GM21390 (cell line): ENCODE measurements at regions not wholly inside any gene's neighbourhood (a gene's known extent, or its start where the extent isn't known, plus 50 kb on each side); places are given as distances from the start of the nearest gene placed in this dataset.

Source experiments
- ATAC-seq: cut with Tn5 transposase; IDR thresholded peaks from one replicate; pipeline ENCODE4 v1.9.1; 2021; ENCODE audit not compliant: unreplicated experiment

DNA sequence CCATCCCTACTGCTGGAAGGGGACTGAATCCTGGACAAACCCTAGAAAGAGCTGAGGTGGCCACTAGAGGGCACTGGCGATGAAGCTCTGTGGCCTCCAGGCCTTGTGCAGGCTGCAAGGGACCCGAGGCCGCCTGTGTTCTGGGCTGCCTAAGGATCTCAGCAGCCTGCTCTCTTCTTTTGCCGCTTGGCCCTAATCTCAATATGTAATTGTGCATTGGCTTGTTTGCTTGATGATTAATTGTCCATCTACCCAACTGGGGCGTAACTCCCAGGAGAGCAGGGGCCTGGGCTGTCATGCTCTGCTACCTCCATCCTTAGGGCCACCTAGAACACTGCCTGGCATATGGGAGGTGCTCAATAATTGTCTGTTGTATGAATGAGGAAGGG lies 73.8 kb downstream of the SYNE3 start:
- peak; percentile 84 for ATAC-seq

DNA sequence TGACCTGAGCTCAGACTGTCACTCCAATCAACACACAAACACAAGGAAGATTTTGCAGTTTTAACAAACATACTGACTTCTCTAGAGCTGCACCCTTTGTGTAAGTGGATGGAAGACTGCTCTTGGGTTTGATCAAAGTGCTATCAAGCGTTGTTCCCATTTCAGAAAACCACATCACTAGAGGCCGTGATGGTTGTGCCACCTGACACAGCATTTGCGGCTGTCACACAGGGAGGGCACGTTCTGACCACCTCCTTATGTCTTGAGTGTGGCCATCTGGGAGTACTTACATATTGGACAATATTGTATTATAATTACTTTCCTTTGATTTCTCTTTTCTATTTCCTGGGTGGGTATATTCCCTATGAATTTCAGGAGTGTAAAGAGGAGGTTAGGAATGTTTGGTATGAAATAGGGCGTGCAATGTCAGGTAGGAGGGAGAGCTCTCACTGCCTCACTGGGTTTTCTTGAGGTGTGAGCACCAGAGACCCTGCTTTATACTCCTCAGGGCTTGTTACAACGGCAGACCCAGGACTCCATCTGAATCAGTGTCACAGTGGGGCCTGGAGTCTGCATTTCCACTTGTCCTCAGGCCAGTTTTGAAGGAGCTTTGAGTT lies 74.3 kb downstream of the SYNE3 start:
- no peak for ATAC-seq

DNA sequence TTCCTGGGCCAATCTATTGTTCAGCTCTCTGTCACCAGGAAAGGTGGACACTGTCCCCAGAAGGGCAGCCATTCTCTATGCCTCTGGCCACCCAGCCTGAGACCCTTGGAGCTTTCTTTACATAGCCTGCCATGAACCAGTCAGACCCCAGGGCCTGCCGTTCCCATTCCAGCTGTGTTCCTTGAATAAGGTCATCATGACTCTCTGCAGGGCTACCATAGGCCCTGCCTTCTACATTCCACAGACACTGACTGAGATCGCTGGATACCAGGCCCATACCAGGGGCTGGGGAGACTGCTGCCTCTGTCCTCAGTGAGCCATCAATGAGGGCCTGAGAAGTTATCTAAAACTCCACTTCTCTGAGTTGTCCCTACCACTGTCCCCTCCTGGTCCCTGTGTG lies 75.5 kb downstream of the SYNE3 start:
- no peak for ATAC-seq

- no peak for ATAC-seq
Observed at GRCh38 chr14:95440496-95440895, 76.0 kb downstream of the SYNE3 start.

DNA sequence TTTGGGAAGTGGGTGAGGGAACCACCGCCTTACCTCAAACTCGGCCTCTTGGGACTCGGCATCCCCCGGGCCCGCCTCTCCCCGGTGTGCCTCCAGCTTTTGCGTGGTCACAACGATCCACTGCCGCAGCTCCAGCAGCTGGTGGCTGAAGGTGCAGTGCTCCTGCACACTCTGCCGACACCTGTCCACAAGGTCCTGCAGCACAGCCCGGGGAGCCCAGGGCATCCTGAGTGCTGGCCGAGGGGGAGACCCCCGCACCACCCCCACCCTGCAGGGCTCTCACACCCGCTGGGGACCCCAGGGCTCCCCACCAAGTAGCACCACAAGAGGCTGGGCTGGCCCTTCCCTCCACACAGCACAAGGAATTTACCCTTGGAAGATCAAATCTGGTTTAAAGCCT lies 76.6 kb downstream of the SYNE3 start:
- no peak for ATAC-seq

DNA sequence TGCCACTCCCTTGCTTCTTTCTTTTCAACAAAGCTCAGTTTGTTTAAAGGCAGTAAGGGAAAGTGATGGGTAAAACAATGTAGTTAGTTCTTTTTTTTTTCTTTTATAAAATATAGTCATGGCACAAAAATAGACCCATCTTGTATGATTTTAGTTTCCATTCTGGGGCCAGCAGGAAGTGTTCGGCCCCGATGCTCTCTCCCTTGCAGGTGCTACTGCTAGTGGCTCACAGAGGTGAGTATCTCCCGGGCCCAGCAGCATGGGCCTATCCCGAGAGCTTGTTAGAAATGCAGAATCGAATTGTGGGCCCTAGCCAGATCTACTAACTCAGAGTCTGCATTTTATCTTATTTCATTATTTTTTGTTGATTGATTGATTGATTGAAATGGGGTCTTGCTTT lies 78.7 kb downstream of the SYNE3 start:
- ATAC-seq: no peak

DNA sequence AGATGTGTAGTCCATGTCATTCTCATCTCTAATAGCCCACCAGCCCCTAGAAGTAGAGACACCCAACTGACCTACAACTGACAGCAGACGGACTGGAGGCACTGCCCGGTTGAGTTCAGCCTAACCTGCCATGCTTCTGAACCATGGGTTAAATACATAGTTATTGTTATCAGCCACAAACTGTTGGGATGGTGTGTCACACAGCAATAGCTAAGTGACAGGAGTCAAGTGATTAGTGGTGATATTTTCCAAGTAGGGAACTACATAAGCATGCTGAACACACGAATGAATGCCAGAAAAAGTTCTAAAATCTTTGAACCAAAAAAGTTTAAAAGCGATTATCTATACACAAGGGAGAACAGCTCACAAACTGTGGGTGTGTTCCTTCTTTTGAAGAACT lies 80.1 kb downstream of the SYNE3 start:
- ATAC-seq: no peak

GRCh38 chr14:95434121-95434520 lies 82.3 kb downstream of the SYNE3 start:
- no peak for ATAC-seq

GRCh38 chr14:95433094-95433478 lies 83.4 kb downstream of the SYNE3 start:
- no peak for ATAC-seq

- no peak for ATAC-seq
Observed at GRCh38 chr14:95432144-95433093, 84.0 kb downstream of the SYNE3 start.

- ATAC-seq: no peak
Observed at GRCh38 chr14:95431199-95432143, 85.0 kb downstream of the SYNE3 start.

GRCh38 chr14:95428557-95428956 lies 87.9 kb downstream of the SYNE3 start:
- ATAC-seq: no peak

DNA sequence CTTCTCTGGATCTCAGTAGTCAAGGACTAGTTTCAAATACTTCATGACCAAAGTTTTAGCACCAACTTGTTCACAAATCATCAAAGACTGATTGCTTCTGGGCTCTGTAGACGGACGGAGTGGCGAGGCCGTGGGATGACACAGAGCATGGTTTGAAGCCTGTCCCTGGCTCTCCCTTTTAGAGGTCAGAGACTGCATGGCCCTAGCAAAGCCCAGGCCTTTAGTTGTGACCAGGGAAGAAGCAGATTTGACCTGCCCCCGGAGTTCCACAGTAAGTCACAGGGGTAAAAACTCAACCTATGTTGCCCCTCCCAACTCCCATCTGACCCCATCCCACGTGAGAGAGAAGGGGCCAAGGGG lies 90.4 kb downstream of the SYNE3 start:
- ATAC-seq: no peak

GRCh38 chr14:95425369-95426115 lies 90.9 kb downstream of the SYNE3 start:
- no peak for ATAC-seq

- no peak for ATAC-seq
Observed at GRCh38 chr14:95424529-95424928, 91.9 kb downstream of the SYNE3 start.

GRCh38 chr14:95421741-95422140 lies 94.7 kb downstream of the SYNE3 start:
- ATAC-seq: no peak

- ATAC-seq: no peak
Observed at GRCh38 chr14:95420060-95420459, 96.4 kb downstream of the SYNE3 start.

GRCh38 chr14:95419569-95419968 lies 96.9 kb downstream of the SYNE3 start:
- ATAC-seq: no peak

- ATAC-seq: no peak
Observed at GRCh38 chr14:95418858-95419257, 97.6 kb downstream of the SYNE3 start.

DNA sequence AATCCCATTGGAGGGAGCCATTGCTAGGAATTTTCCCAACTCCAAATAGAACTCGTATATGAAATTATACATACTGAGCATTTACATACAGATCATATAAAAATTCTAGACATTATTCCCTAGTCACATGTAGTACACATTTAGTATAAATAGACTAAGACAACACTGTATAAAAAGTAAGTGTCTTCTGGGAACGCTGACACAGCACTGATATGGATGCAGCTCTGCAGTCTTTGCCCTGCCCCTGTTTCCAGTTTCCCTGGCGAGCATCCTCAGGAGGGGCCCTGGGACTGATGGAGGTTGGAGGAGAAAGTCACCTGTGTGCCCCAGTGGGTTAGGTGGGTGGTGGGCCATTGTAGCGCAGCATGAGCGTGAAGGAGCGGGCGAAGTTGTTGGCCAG lies 97.8 kb upstream of the CLMN start:
- ATAC-seq: no peak

- ATAC-seq: no peak
Observed at GRCh38 chr14:95415993-95416392, 96.3 kb upstream of the CLMN start.
